Smooth muscle cell (in vitro differentiated cells): ENCODE measurements at regions not wholly inside any gene's neighbourhood (a gene's known extent, or its start where the extent isn't known, plus 50 kb on each side); places are given as distances from the start of the nearest gene placed in this dataset.
A peak's percentile ranks its signal among the peaks of the same experiment; 100 is the strongest.

Experiments
- DNase-seq: peaks from one replicate; lab custom pipeline; 2025; ENCODE audit not compliant: unreplicated experiment; lab: John Stamatoyannopoulos, UW
- H2AFZ ChIP-seq: fragments of 200-600 bp; sonication (generic); 2 replicates; pipeline ENCODE4 v1.6.0; 2016; ENCODE audit warnings: antibody characterized with exemption, low read depth, mild to moderate bottlenecking
- H3F3A ChIP-seq: fragments of 200-600 bp; sonication (generic); 2 replicates; pipeline ENCODE4 v1.6.0; 2017; ENCODE audit warnings: antibody characterized with exemption, low read depth
- H3K27ac ChIP-seq: fragments of 200-600 bp; sonication (generic); 2 replicates; pipeline ENCODE4 v1.5.1; 2016; ENCODE audit warnings: low read depth, mild to moderate bottlenecking
- H3K27me3 ChIP-seq: fragments of 200-600 bp; sonication (generic); 2 replicates; pipeline ENCODE4 v1.6.1; 2016; ENCODE audit warnings: low read depth, mild to moderate bottlenecking
- H3K36me3 ChIP-seq: fragments of 200-600 bp; sonication (generic); 2 replicates; pipeline ENCODE4 v1.5.1; 2016; ENCODE audit warnings: low read depth
- H3K4me1 ChIP-seq: fragments of 200-600 bp; sonication (generic); 2 replicates; pipeline ENCODE4 v1.5.1; 2016; ENCODE audit warnings: low read depth
- H3K4me2 ChIP-seq: fragments of 200-600 bp; sonication (generic); 2 replicates; pipeline ENCODE4 v1.6.0; 2016; ENCODE audit warnings: mild to moderate bottlenecking
- H3K4me3 ChIP-seq: fragments of 200-600 bp; sonication (generic); 2 replicates; pipeline ENCODE4 v1.5.1; 2016; ENCODE audit warnings: mild to moderate bottlenecking
- H3K79me2 ChIP-seq: fragments of 200-600 bp; sonication (generic); 2 replicates; pipeline ENCODE4 v1.6.0; 2016; ENCODE audit warnings: low read depth, mild to moderate bottlenecking
- H3K9ac ChIP-seq: fragments of 200-600 bp; sonication (generic); 2 replicates; pipeline ENCODE4 v1.6.0; 2016; ENCODE audit warnings: low read depth
- H3K9me3 ChIP-seq: fragments of 200-600 bp; sonication (generic); replicated peaks from 2 replicates; pipeline ENCODE4 v1.5.1; 2016; ENCODE audit warnings: low read depth
- H4K20me1 ChIP-seq: fragments of 200-600 bp; sonication (generic); 2 replicates; pipeline ENCODE4 v1.6.0; 2016; ENCODE audit warnings: low read depth
- CTCF ChIP-seq: fragments of 200-600 bp; sonication (generic); IDR thresholded peaks from 2 replicates; pipeline ENCODE4 v1.5.1; 2017; ENCODE audit warnings: borderline replicate concordance, mild to moderate bottlenecking, antibody characterized with exemption; ENCODE audit not compliant: insufficient read depth, poor library complexity, severe bottlenecking
- WGBS: methylation state at CpG from one replicate; pipeline ENCODE4 v1.1.7; 2016; ENCODE audit warnings: low lambda C conversion rate; 5-methylcytosine and 5-hydroxymethylcytosine counted together

DNA sequence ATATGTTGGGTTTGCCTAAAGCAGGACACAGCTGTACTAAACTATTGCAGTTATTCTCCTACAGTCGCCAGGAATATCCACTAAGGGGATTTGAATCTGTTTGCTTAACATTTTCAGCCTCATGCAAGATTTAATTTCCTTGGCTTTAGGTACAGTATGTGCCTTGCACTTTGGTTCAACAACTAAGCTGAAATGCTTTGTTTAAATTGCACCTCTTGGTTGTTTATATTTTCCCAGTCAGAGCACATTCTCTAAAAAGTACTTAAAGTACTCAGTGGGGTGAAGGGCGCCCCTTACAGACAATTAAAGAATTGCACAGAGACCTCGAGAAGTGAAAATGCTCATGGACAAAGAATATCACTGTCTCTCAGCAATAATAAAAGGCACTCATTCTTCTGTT, 107.8 kb upstream of the MTNR1B start:
- no peak overlapping the region for H2AFZ ChIP-seq

DNA sequence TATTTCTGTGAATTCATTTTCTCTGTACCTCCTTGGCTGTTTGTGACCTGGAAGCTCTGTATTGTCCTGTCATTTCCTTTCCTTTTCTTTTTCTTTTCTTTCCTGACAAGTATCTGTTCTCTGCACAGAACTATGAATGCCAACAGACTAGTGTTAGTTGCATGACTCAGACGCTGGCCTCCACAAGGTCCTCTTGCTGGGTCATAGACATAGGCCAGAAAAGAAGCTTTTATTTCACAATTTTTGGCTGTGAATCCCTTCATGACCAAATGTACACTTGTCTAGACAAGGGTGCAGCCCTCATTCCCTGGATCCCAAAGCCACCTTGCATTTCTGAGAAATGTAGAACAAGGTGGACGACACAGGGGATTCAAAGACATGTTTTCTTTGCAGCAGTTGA, 104.1 kb upstream of the MTNR1B start:
- Histone ChIP-seq H3K4me2 (no peak overlapping the region), H3K4me1 (no peaks in the 10 kb centered on the region), H4K20me1 (no peaks in the 10 kb centered on the region), H3K9me3 (no peaks in the 10 kb centered on the region), H3F3A (peaks cover 5% of the 10 kb centered on the region), H3K4me3 (no peak overlapping the region), H3K36me3 (no peaks in the 10 kb centered on the region), H2AFZ (no peak overlapping the region), H3K9ac (no peak overlapping the region), H3K27ac (no peak overlapping the region), H3K27me3 (no peaks in the 10 kb centered on the region), H3K79me2 (no peaks in the 10 kb centered on the region)
- WGBS = 73% methylated on average over 2 of the region's 2 CpGs
- DNase-seq = no peak
- TF ChIP-seq CTCF = no peak

More for the DNA sequence above, 107.8 kb upstream of the MTNR1B start:
- no peak for TF ChIP-seq CTCF
- Histone ChIP-seq H3K4me3 (no peak overlapping the region), H4K20me1 (no peaks in the 10 kb centered on the region), H3K36me3 (no peaks in the 10 kb centered on the region), H3K27ac (no peak overlapping the region), H3K27me3 (no peaks in the 10 kb centered on the region), H3K9ac (no peak overlapping the region), H3K4me2 (no peak overlapping the region), H3K79me2 (no peaks in the 10 kb centered on the region), H3K9me3 (no peaks in the 10 kb centered on the region), H3K4me1 (no peaks in the 10 kb centered on the region), H3F3A (no peaks in the 10 kb centered on the region)
- DNase-seq = no peak
- 79% methylated on average over 3 of the region's 3 CpGs for WGBS

DNA sequence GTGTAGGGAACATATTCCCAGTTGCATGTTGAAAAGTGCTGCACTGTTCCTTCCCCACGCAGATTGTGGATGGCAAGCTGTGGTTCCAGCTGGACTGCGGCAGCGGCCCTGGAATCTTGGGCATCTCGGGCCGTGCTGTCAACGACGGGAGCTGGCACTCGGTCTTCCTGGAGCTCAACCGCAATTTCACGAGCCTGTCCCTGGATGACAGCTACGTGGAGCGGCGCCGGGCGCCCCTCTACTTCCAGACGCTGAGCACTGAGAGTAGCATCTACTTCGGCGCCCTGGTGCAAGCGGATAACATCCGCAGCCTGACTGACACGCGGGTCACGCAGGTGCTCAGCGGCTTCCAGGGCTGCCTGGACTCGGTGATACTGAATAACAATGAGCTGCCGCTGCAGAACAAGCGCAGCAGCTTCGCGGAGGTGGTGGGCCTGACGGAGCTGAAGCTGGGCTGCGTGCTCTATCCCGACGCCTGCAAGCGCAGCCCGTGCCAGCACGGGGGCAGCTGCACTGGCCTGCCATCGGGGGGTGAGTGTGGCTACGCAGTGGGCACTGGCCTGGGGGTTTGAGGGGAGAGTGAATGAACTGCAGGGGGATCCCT, 102.7 kb upstream of the MTNR1B start:
- Histone ChIP-seq H3K4me2 (no peak overlapping the region), H3K36me3 (no peaks in the 10 kb centered on the region), H3K4me1 (no peaks in the 10 kb centered on the region), H3K4me3 (no peak overlapping the region), H3F3A (peaks cover 6% of the 10 kb centered on the region), H3K27ac (no peak overlapping the region), H4K20me1 (no peaks in the 10 kb centered on the region), H2AFZ (no peak overlapping the region), H3K79me2 (no peaks in the 10 kb centered on the region), H3K27me3 (no peaks in the 10 kb centered on the region), H3K9ac (no peak overlapping the region), H3K9me3 (no peaks in the 10 kb centered on the region)
- no peak for TF ChIP-seq CTCF
- no peak for DNase-seq
- WGBS = 97% methylated on average over 38 of the region's 38 CpGs

- H3K9ac ChIP-seq = no peak overlapping the region
- TF ChIP-seq CTCF = no peak
- H3K9me3 ChIP-seq = no peaks in the 10 kb centered on the region
- H3K4me3 ChIP-seq = no peak overlapping the region
- DNase-seq = no peak
- H3F3A ChIP-seq = peaks cover 6% of the 10 kb centered on the region
- 61% methylated on average over 9 of the region's 9 CpGs for WGBS
- no peak overlapping the region for H3K27ac ChIP-seq
- no peaks in the 10 kb centered on the region for H3K27me3 ChIP-seq
- no peaks in the 10 kb centered on the region for H3K79me2 ChIP-seq
- H3K4me2 ChIP-seq = peak overlapping the region; percentile 14
- H4K20me1 ChIP-seq = no peaks in the 10 kb centered on the region
- no peaks in the 10 kb centered on the region for H3K4me1 ChIP-seq
- no peak overlapping the region for H2AFZ ChIP-seq
- H3K36me3 ChIP-seq = no peaks in the 10 kb centered on the region
Observed at GRCh38 chr11:92867913-92868619, 101.4 kb upstream of the MTNR1B start.
